Immature natural killer cell (primary cell): ENCODE measurements at regions not wholly inside any gene's neighbourhood (a gene's known extent, or its start where the extent isn't known, plus 50 kb on each side); places are given as distances from the start of the nearest gene placed in this dataset.

Experiments used
- DNase-seq, 3 donors: peaks; one replicate each; pipeline ENCODE4 v3.0.0; 2022; ENCODE audit warnings: mixed read lengths in 1 of 3
- H3K27ac Mint-ChIP-seq, 6 donors: one replicate each; pipeline ENCODE4 v1.8.0; 2020; ENCODE audit warnings: mixed read lengths in 6 of 6, mild to moderate bottlenecking in 5 of 6, inconsistent platforms in 4 of 6, moderate library complexity in 3 of 6
- H3K27me3 Mint-ChIP-seq, 3 donors: one replicate each; pipeline ENCODE4 v1.8.0; 2020 to 2021; ENCODE audit warnings: low read depth in 3 of 3, mild to moderate bottlenecking in 3 of 3, mixed read lengths in 3 of 3, moderate library complexity in 3 of 3, inconsistent platforms in 1 of 3
- H3K36me3 Mint-ChIP-seq, 3 donors: one replicate each; pipeline ENCODE4 v1.8.0; 2020; ENCODE audit warnings: mixed read lengths in 3 of 3, inconsistent platforms in 2 of 3, mild to moderate bottlenecking in 2 of 3
- H3K4me1 Mint-ChIP-seq, 2 donors: one replicate each; pipeline ENCODE4 v1.8.0; 2020; ENCODE audit warnings: inconsistent platforms in 2 of 2, mild to moderate bottlenecking in 2 of 2, mixed read lengths in 2 of 2, moderate library complexity in 1 of 2
- H3K4me3 Mint-ChIP-seq, 5 donors: one replicate each; pipeline ENCODE4 v1.8.0; 2020; ENCODE audit warnings: mild to moderate bottlenecking in 5 of 5, mixed read lengths in 5 of 5, inconsistent platforms in 3 of 5, moderate library complexity in 3 of 5
- H3K9me3 Mint-ChIP-seq, 6 donors: one replicate each; pipeline ENCODE4 v1.8.0; 2020; ENCODE audit warnings: mild to moderate bottlenecking in 6 of 6, mixed read lengths in 6 of 6, inconsistent platforms in 4 of 6, moderate library complexity in 3 of 6

DNA sequence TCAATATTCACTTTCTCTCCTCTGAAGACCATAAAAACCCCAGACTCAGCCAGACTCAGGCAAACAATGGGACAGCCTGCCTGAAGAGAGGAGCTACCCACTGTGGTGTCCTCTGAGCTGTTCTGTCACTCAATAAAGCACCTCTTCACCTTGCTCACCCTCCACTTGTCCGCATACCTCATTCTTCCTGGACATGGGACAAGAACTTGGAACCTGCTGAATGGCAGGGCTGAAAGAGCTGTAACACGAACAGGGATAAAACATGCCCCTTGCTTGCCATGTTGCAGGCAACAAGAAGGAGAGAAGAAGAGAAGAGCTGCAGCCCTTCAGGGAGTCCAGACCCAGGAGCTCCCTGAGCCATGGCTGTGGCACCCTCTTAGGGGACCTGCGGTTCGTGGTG is 86.8 kb upstream of the SEMA6A start:
- H3K27ac Mint-ChIP-seq = no peak overlapping the region
- peaks cover 2 to 5% (median 4%) of the 10 kb centered on the region in 3 donors for H3K27me3 Mint-ChIP-seq
- no peak overlapping the region for H3K4me3 Mint-ChIP-seq
- H3K9me3 Mint-ChIP-seq = peaks cover 0 to 4% (median under 1%) of the 10 kb centered on the region in 6 donors
- no peaks in the 10 kb centered on the region for H3K36me3 Mint-ChIP-seq
- H3K4me1 Mint-ChIP-seq = no peaks in the 10 kb centered on the region
- no peak for DNase-seq

DNA sequence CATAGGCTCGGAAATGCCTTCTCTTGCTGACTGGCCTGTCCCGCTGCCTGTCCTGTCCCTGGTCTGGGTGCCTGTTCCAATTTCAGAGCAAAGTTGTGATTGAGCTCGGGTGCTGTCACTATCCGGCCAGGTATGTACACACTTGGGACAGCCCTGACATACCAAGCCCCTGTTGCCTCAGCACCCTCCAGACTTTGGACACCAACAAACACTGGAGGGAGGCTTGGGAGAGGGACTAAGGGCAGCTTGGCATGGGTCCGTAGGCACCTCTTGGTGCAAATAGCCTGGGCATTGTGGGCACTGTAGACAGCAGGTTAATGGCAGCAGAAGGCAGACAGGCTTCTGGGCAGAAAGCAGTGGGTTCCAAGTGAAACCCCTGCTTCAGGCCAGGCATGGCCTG is 86.3 kb upstream of the SEMA6A start:
- peaks cover 2 to 5% (median 4%) of the 10 kb centered on the region in 3 donors for H3K27me3 Mint-ChIP-seq

DNA sequence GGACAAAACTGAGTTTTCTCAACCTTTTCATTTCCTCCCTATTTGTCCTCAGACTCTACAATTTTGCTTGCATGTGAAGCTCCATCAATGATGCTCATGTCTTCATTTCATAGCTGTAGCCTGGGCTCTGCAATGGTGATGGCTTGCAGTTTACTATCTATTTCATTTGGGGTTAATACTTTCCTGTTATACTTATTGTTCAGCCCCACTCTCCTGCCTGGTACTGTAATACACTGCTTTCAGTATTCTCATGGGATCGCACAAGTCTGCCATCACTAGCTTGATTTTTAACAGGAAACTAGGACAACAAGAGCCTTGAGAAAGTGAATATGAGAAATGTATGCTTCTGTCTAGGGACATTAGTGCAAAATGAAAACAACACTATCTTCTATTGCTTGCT is 84.2 kb upstream of the SEMA6A start:
- Mint-ChIP-seq H3K27ac (no peak overlapping the region), H3K4me1 (no peaks in the 10 kb centered on the region), H3K4me3 (no peak overlapping the region), H3K9me3 (peaks cover 0 to 4% (median under 1%) of the 10 kb centered on the region in 6 donors), H3K36me3 (no peaks in the 10 kb centered on the region), H3K27me3 (peaks cover 0 to 4% (median 3%) of the 10 kb centered on the region in 3 donors)
- DNase-seq = no peak

More for the DNA sequence above, 86.3 kb upstream of the SEMA6A start:
- peaks cover 0 to 4% (median under 1%) of the 10 kb centered on the region in 6 donors for H3K9me3 Mint-ChIP-seq
- H3K4me3 Mint-ChIP-seq = no peak overlapping the region
- no peaks in the 10 kb centered on the region for H3K36me3 Mint-ChIP-seq
- DNase-seq = no peak
- no peak overlapping the region for H3K27ac Mint-ChIP-seq
- H3K4me1 Mint-ChIP-seq = no peaks in the 10 kb centered on the region

DNA sequence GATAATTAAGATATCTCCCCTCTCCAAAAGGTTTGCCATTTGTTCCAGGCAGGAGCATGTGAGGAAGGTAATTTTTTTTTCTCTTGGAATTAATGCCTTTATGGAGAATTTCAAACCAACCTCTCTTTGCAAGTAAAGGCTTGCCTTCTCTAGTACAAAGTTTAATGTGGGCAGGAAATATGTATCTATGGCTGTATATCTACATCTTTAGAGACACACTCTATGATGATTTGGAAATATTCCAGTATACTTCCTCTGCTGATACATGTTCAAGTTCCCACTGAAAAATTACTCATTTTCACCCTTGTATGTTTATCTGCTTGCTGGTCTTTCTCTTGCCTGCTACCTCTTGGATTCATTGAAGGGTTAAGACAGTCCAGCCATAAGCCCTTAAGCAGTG is 83.5 kb upstream of the SEMA6A start:
- no peak for DNase-seq
- no peaks in the 10 kb centered on the region for H3K36me3 Mint-ChIP-seq

DNA sequence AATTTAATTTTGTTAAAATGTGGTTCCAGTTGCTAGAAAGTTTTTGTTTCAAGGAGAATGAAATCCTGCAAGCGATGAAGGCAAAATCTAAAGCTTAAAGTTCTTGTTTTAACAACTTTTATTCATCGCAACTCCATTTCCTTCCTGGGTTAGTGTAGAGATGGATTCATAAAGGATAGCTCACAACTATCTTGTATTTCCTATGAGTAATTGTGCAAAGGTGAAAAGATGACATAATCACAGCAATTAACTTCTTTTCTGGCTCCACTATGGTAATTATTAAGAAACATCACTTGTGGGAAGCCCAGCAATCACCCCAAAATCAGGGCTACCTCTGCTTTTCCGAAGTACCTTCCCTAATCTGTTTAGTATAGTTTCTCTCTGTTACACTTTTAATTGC is 80.8 kb upstream of the SEMA6A start:
- Mint-ChIP-seq H3K4me1 (no peaks in the 10 kb centered on the region), H3K27me3 (peaks cover 0 to 3% (median 0%) of the 10 kb centered on the region in 3 donors), H3K9me3 (peaks cover 0 to 2% (median 0%) of the 10 kb centered on the region in 6 donors), H3K4me3 (no peak overlapping the region), H3K36me3 (no peaks in the 10 kb centered on the region), H3K27ac (no peak overlapping the region)
- no peak for DNase-seq

More for the DNA sequence above, 83.5 kb upstream of the SEMA6A start:
- Mint-ChIP-seq H3K4me3 (no peak overlapping the region), H3K9me3 (peaks cover 0 to 4% (median under 1%) of the 10 kb centered on the region in 6 donors), H3K27ac (no peak overlapping the region), H3K4me1 (no peaks in the 10 kb centered on the region), H3K27me3 (peaks cover 0 to 4% (median 3%) of the 10 kb centered on the region in 3 donors)

DNA sequence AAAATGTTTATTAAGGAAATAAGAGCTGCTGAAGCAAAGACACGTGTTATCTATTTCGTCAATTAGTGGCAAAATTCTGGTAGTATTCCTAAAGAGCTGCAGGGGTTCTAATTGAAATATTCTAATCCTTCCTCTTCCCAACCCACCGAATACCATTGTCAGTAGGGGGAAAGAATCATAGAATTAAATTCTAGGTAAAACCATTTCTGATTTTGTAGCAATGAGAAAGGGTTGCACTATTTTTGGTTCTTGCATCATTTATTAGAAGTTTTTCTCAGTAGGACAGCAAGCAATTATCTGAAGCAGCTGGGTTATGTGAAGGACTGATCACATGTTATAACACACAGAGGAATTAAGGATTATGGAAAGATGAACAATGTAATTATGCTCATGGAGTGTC is 80.3 kb upstream of the SEMA6A start:
- H3K4me1 Mint-ChIP-seq = no peaks in the 10 kb centered on the region
- no peak overlapping the region for H3K4me3 Mint-ChIP-seq
- peaks cover 0 to 3% (median 0%) of the 10 kb centered on the region in 3 donors for H3K27me3 Mint-ChIP-seq
- H3K27ac Mint-ChIP-seq = no peak overlapping the region
- no peak for DNase-seq
- peaks cover 0 to 2% (median 0%) of the 10 kb centered on the region in 6 donors for H3K9me3 Mint-ChIP-seq
- H3K36me3 Mint-ChIP-seq = no peaks in the 10 kb centered on the region

DNA sequence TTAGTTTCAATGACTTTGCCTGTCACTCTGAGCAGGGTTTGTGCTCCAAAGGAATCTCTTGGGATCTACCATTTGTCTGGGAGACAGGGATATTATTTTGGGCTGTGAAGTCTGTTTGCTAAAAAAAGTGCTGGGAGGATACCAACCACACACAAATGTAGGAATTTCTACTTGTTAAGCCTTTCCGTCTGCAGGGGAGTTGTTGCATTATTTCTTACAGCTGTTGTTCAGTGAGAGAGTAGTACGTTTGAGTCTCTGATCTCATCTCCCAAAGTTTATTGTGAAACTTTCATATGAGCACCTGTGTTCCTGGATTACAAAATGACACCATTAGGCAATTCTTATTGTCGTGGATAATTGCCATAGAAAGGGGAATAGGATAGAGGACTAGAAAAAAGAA is 78.3 kb upstream of the SEMA6A start:
- no peaks in the 10 kb centered on the region for H3K4me1 Mint-ChIP-seq
- no peak overlapping the region for H3K27ac Mint-ChIP-seq
- no peak for DNase-seq
- H3K36me3 Mint-ChIP-seq = no peaks in the 10 kb centered on the region
- H3K9me3 Mint-ChIP-seq = peaks cover 0 to 4% (median 0%) of the 10 kb centered on the region in 6 donors
- H3K27me3 Mint-ChIP-seq = peaks cover 0 to 3% (median 1%) of the 10 kb centered on the region in 3 donors
- H3K4me3 Mint-ChIP-seq = no peak overlapping the region

DNA sequence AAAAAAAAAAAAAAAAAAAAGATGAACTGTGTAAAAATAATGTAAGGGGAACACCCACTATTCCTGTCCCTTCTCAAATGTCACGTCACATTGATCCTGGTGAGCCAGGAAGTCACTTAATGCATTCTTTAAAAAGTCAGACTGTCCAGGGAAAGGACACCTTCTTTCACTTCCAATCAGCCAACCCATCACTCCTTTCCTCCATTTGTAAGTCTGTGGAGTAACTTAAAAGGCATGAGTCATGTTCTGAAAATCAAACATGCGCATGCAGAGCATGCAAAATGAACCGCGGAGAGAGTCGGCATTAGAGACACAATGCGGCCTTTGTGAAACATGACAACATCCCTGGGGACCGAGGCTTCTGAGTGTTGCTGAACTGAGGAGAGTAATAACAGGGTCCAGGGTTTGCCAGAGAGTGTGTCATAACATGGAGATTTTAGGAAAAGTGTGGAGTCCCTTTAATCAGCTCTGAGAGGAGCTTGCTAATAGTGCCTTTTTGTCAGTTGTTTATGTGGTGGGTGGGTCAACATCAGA is 77.6 kb upstream of the SEMA6A start:
- H3K27me3 Mint-ChIP-seq = peaks cover 0 to 3% (median 2%) of the 10 kb centered on the region in 3 donors
- no peak for DNase-seq
- H3K9me3 Mint-ChIP-seq = peaks cover 0 to 4% (median 0%) of the 10 kb centered on the region in 6 donors
- no peak overlapping the region for H3K27ac Mint-ChIP-seq
- no peak overlapping the region for H3K4me3 Mint-ChIP-seq
- no peaks in the 10 kb centered on the region for H3K36me3 Mint-ChIP-seq
- no peaks in the 10 kb centered on the region for H3K4me1 Mint-ChIP-seq

DNA sequence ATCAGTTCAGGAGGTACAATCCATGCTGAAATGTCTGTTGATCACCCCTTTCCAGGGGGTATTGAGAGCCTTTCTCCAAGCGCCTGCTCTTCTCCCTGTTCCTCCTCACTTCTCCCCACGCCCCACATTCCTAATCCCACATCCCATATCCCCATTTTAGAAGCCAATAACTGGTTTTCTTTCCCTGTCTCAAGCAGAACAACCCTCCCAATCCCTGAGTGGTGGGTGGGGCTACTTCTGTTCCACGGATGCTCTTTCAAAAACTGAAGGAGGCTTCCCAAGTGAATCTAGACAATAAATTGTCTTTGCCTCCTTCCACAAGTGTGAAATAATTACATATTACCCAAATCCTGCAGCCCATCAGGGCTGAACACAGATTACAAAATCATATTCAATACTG is 77.0 kb upstream of the SEMA6A start:
- peaks cover 0 to 3% (median 1%) of the 10 kb centered on the region in 3 donors for H3K27me3 Mint-ChIP-seq
- peaks cover 0 to 2% (median 0%) of the 10 kb centered on the region in 6 donors for H3K9me3 Mint-ChIP-seq

DNA sequence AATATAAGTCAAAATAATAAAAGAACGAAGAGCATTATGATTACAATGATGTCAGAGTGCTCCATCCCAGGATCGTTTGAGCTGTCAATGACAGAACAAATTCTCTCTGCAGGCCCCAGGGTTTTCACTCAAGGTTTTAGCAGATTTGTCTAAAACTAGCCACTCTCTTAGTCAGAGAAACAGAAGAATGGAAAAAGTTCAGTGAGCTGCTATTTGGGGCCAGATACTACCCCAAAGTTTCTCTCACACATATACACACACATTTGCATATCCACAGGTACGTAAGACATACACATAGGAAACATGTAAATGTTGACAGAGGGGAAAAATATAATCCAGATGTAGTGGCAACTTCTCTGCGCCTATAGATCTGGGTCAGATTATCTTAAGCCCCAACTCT is 76.3 kb upstream of the SEMA6A start:
- H3K27me3 Mint-ChIP-seq = peaks cover 0 to 4% (median 0%) of the 10 kb centered on the region in 3 donors
- DNase-seq = no peak
- no peaks in the 10 kb centered on the region for H3K4me1 Mint-ChIP-seq
- no peaks in the 10 kb centered on the region for H3K36me3 Mint-ChIP-seq
- H3K9me3 Mint-ChIP-seq = peaks cover 0 to 2% (median 0%) of the 10 kb centered on the region in 6 donors
- H3K27ac Mint-ChIP-seq = no peak overlapping the region
- no peak overlapping the region for H3K4me3 Mint-ChIP-seq

More for the DNA sequence above, 77.0 kb upstream of the SEMA6A start:
- no peak overlapping the region for H3K4me3 Mint-ChIP-seq
- H3K36me3 Mint-ChIP-seq = no peaks in the 10 kb centered on the region
- no peaks in the 10 kb centered on the region for H3K4me1 Mint-ChIP-seq
- no peak overlapping the region for H3K27ac Mint-ChIP-seq
- DNase-seq = no peak

DNA sequence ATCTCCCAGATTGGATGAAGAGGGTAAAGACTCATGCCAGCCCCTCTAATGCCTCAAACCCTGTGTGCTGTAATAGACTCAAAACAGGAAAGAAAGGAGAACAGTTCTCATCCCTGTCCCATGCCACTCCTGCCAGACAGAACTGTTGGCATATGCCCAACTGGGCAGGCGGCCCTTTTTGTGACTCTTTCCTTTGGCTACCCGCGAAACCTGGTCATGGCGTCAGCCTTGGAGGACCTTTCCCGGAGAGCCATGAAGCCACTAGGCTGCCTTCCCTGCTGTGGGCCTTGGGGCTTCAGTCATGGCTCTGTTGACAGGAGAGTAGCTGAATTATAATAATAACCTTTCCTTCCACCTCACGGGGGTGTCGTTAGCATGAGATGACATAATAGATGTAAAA is 75.9 kb upstream of the SEMA6A start:
- no peak for DNase-seq
- peaks cover 0 to 4% (median 0%) of the 10 kb centered on the region in 3 donors for H3K27me3 Mint-ChIP-seq
- no peak overlapping the region for H3K27ac Mint-ChIP-seq
- no peaks in the 10 kb centered on the region for H3K4me1 Mint-ChIP-seq
- H3K9me3 Mint-ChIP-seq = peaks cover 0 to 2% (median 0%) of the 10 kb centered on the region in 6 donors
- H3K4me3 Mint-ChIP-seq = no peak overlapping the region
- no peaks in the 10 kb centered on the region for H3K36me3 Mint-ChIP-seq

DNA sequence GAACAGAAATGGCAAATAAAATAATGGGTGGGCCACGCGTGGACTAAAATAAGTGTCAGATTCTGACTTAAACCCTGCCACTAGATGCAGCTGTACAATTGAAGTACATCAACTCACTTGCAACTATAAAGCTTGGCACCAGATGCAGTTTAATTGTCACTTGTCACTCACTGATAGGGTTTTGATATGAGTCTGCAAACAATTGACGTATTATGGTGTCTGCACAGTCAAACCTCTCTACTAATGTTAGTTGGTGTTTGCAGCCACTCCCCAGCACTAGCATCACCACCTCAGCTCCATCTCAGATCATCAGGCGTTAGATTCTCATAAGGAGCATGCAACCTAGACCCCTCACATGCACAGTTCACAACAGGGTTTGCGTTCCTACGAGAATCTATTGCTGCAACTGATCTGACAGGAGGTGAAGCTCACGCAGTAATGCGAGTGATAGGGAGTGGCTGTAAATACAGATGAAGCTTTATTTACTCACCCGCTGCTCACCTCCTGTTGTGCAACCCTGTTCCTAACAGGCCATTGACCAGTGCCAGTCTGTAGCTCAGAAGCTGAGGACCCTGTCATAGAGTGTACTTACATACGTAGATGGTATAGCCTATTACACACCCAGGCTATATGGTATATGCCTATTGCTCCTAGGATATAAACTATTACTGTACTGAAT is 72.1 kb upstream of the SEMA6A start:
- no peak overlapping the region for H3K27ac Mint-ChIP-seq
- peaks cover 0 to 6% (median 0%) of the 10 kb centered on the region in 3 donors for H3K27me3 Mint-ChIP-seq
- H3K36me3 Mint-ChIP-seq = no peaks in the 10 kb centered on the region

DNA sequence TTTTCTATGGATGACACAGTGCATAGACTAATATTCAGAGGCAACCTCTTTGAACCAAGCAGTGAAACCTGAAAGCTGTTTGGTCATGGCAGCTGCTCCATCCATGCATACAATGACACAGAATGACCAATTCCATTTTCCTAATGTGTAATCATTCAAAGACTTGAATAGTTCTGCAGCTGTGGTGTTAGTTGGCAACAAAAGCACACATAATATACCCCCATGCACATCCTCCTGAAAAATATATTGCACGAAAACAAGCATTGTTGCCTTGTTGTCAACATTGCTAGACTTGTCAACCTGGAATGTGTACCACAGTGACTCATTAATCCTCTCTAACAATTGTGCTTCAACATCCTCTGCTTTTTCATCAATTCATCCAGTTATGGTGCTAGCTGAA is 71.0 kb upstream of the SEMA6A start:
- no peaks in the 10 kb centered on the region for H3K36me3 Mint-ChIP-seq
- no peak for DNase-seq
- H3K27ac Mint-ChIP-seq = no peak overlapping the region
- H3K4me3 Mint-ChIP-seq = no peak overlapping the region
- peaks cover 0 to 2% (median 0%) of the 10 kb centered on the region in 6 donors for H3K9me3 Mint-ChIP-seq
- H3K27me3 Mint-ChIP-seq = peaks cover 0 to 6% (median 0%) of the 10 kb centered on the region in 3 donors
- no peaks in the 10 kb centered on the region for H3K4me1 Mint-ChIP-seq

More for the DNA sequence above, 72.1 kb upstream of the SEMA6A start:
- Mint-ChIP-seq H3K4me1 (no peaks in the 10 kb centered on the region), H3K4me3 (no peak overlapping the region), H3K9me3 (peaks cover 0 to 2% (median 0%) of the 10 kb centered on the region in 6 donors)
- DNase-seq = no peak

DNA sequence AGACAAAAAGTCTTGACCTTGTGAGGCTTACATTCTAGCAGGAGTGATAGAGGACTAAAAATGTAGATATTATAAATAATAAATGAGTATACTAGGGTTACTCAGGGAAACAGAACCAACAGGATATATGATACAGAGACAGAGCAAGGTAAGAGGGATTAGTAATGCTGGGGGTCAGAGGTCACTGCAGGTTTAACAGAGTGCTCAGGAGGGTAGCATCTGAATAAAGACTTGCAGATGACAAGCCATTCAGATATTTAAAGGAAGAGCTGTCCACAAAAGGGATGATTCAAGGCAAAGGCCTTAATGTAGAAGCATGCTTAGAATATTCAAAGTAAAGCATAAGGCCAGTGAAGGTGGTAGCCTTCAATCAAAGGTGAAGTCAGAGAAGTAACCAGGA is 65.6 kb upstream of the SEMA6A start:
- H3K36me3 Mint-ChIP-seq = no peaks in the 10 kb centered on the region
- H3K27ac Mint-ChIP-seq = no peak overlapping the region
- peaks cover 0 to 9% (median under 1%) of the 10 kb centered on the region in 6 donors for H3K9me3 Mint-ChIP-seq
- no peak overlapping the region for H3K4me3 Mint-ChIP-seq
- H3K27me3 Mint-ChIP-seq = peaks cover 0 to 2% (median 0%) of the 10 kb centered on the region in 3 donors
- no peaks in the 10 kb centered on the region for H3K4me1 Mint-ChIP-seq
- no peak for DNase-seq
